HFFc6 (cell line): ENCODE measurements at regions not wholly inside any gene's neighbourhood (a gene's known extent, or its start where the extent isn't known, plus 50 kb on each side); places are given as distances from the start of the nearest gene placed in this dataset.
"Not testable (repeated sequence)": the region's sequence is repeated elsewhere in the genome, so short reads cannot be mapped to it uniquely, and the experiment has no call there.

ENCODE experiments used
- DNase-seq: peaks from one replicate; pipeline ENCODE4 v3.0.0-alpha.2; 2018
- H3K27ac Mint-ChIP-seq: 2 replicates; pipeline ENCODE4 v1.8.0; 2020; ENCODE audit warnings: mild to moderate bottlenecking, mixed read lengths
- H3K27me3 Mint-ChIP-seq: 2 replicates; pipeline ENCODE4 v1.8.0; 2021; ENCODE audit warnings: mild to moderate bottlenecking, moderate library complexity, mixed read lengths; ENCODE audit not compliant: insufficient read depth
- H3K36me3 Mint-ChIP-seq: 2 replicates; pipeline ENCODE4 v1.8.0; 2021; ENCODE audit warnings: low read depth, mixed read lengths
- H3K4me1 Mint-ChIP-seq: 2 replicates; pipeline ENCODE4 v1.8.0; 2020; ENCODE audit warnings: low read depth, mixed read lengths
- H3K4me3 Mint-ChIP-seq: 2 replicates; pipeline ENCODE4 v1.8.0; 2020; ENCODE audit warnings: mild to moderate bottlenecking, moderate library complexity, mixed read lengths
- H3K9me3 Mint-ChIP-seq: 2 replicates; pipeline ENCODE4 v1.8.0; 2020; ENCODE audit warnings: mild to moderate bottlenecking, mixed read lengths
- CTCF ChIP-seq: fragments of 200-600 bp; sonication (generic); IDR thresholded peaks from 2 replicates; pipeline ENCODE4 v1.5.0; 2021; ENCODE audit warnings: antibody characterized with exemption, mild to moderate bottlenecking

DNA sequence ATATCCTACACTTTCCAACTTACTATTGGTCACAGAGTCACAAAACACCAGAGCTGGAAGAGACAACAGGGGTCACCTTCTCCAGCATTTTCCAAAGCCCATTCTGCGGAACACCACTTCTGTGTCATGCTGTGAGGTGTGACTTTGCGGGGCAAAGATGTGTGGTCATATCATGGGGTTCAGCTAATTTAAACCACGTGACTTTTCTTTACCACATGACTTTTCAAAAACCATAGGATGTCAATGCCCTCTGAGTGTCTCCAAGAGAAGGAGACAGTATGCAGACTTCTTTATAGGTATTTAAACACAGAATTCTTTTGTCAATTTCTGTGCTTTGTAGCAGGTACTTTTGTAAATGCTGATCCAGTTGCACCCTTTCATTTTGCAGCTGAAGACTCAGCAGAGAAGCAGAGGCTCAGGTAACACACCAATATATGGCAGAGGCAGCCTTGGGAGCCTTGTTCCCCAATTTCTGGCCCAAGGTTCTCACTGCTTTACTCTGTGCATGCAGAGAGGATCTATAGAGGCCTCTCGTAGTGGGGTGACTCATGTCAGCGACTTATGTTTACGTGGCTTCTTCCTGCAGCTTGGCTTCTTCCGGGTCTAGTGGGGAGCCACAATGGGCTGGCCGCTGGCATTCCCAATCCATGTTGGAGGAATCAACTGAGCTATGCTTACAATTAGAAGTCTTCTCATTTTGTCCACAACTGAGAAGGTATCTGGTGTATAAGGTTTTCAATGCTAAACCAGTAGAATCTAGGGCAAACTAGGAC is 104.0 kb upstream of the RHOBTB1 start:
- no peaks in the 10 kb centered on the region for H3K9me3 Mint-ChIP-seq
- peaks cover 19% of the 10 kb centered on the region for H3K27me3 Mint-ChIP-seq
- H3K4me1 Mint-ChIP-seq = no peaks in the 10 kb centered on the region
- no peak overlapping the region for H3K27ac Mint-ChIP-seq
- H3K36me3 Mint-ChIP-seq = no peaks in the 10 kb centered on the region
- TF ChIP-seq CTCF = no peak
- no peak overlapping the region for H3K4me3 Mint-ChIP-seq
- DNase-seq = no peak

- TF ChIP-seq CTCF = no peak
- H3K9me3 Mint-ChIP-seq = no peaks in the 10 kb centered on the region
- no peak overlapping the region for H3K27ac Mint-ChIP-seq
- no peak for DNase-seq
- no peaks in the 10 kb centered on the region for H3K4me1 Mint-ChIP-seq
- peaks cover 19% of the 10 kb centered on the region for H3K27me3 Mint-ChIP-seq
- no peak overlapping the region for H3K4me3 Mint-ChIP-seq
- no peaks in the 10 kb centered on the region for H3K36me3 Mint-ChIP-seq
These were observed 103.1 kb upstream of the RHOBTB1 start for GRCh38 chr10:61047081-61047480.

- H3K27me3 Mint-ChIP-seq = peaks cover 19% of the 10 kb centered on the region
- not testable (repeated sequence) for H3K4me1 Mint-ChIP-seq, H3K36me3 Mint-ChIP-seq, DNase-seq, H3K9me3 Mint-ChIP-seq, H3K27ac Mint-ChIP-seq, H3K4me3 Mint-ChIP-seq
These were observed 101.5 kb upstream of the RHOBTB1 start for GRCh38 chr10:61045480-61045879.

GRCh38 chr10:61042533-61042932 is 98.5 kb upstream of the RHOBTB1 start:
- no peak overlapping the region for H3K4me3 Mint-ChIP-seq
- no peak for DNase-seq
- peaks cover 16% of the 10 kb centered on the region for H3K27me3 Mint-ChIP-seq
- peaks cover 4% of the 10 kb centered on the region; the same call in 1 of the 2 replicates for H3K9me3 Mint-ChIP-seq
- no peaks in the 10 kb centered on the region for H3K4me1 Mint-ChIP-seq
- H3K36me3 Mint-ChIP-seq = no peaks in the 10 kb centered on the region
- no peak for TF ChIP-seq CTCF
- H3K27ac Mint-ChIP-seq = no peak overlapping the region

DNA sequence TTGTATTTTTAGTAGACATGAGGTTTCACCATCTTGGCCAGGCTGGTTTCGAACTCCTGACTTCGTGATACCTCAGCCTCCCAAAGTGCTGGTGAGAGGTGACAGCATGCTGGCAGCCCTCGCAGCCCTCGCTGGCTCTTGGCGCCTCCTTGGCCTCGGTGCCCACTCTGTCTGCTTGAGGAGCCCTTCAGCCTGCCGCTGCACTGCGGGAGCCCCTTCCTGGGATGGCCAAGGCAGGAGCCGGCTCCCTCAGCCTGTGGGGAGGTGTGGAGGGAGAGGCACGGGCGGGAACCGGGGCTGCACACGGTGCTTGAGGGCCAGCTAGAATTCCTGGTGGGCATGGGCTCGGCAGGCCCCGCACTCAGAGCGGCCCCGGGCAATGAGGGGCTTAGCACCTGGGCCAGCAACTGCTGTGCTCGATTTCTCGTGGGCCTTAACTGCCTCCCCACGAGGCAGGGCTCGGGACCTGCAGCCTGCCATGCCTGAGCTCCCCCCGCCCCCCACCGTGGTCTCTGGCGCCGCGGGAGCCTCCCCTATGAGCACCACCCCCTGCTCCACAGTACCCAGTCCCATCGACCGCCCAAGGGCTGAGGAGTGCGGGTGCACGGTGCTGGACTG is 96.5 kb upstream of the RHOBTB1 start:
- peaks cover 4% of the 10 kb centered on the region; the same call in 1 of the 2 replicates for H3K9me3 Mint-ChIP-seq
- no peak for TF ChIP-seq CTCF
- no peak overlapping the region for H3K4me3 Mint-ChIP-seq
- no peak overlapping the region for H3K27ac Mint-ChIP-seq
- no peaks in the 10 kb centered on the region for H3K36me3 Mint-ChIP-seq
- peaks cover 14% of the 10 kb centered on the region for H3K27me3 Mint-ChIP-seq
- no peaks in the 10 kb centered on the region for H3K4me1 Mint-ChIP-seq
- no peak for DNase-seq

- Mint-ChIP-seq H3K27me3 (peaks cover 11% of the 10 kb centered on the region), H3K36me3 (no peaks in the 10 kb centered on the region), H3K27ac (no peak overlapping the region), H3K4me3 (no peak overlapping the region), H3K4me1 (no peaks in the 10 kb centered on the region), H3K9me3 (peaks cover 4% of the 10 kb centered on the region; the same call in 1 of the 2 replicates)
- DNase-seq = no peak
- TF ChIP-seq CTCF = no peak
These were observed 95.9 kb upstream of the RHOBTB1 start for GRCh38 chr10:61039868-61040267.

GRCh38 chr10:61037261-61037830 is 93.4 kb upstream of the RHOBTB1 start:
- H3K9me3 Mint-ChIP-seq, H3K4me3 Mint-ChIP-seq, H3K36me3 Mint-ChIP-seq, DNase-seq, H3K4me1 Mint-ChIP-seq, H3K27ac Mint-ChIP-seq: not testable (repeated sequence)
- H3K27me3 Mint-ChIP-seq = peaks cover 12% of the 10 kb centered on the region

DNA sequence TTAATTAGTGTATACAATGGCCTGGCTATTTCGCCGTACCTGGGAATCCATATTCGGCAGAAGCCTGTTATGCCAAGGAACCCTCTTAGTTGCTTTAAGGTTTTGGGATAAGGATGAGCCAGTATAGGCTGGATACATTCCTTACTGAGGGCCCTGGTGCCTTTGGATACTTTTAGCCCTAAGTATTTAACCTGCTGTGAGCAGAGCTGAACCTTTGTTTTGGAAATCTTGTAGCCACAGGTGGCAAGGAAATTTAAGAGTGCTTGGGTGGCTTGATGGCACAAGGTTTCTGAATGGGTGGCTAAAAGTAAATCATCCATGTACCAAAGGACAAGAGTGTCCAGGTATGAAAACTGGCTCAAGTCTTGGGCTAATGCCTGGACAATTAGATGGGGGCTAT is 92.2 kb upstream of the RHOBTB1 start:
- H3K27ac Mint-ChIP-seq, H3K9me3 Mint-ChIP-seq, H3K4me3 Mint-ChIP-seq, DNase-seq, H3K4me1 Mint-ChIP-seq, H3K36me3 Mint-ChIP-seq: not testable (repeated sequence)
- H3K27me3 Mint-ChIP-seq = peaks cover 12% of the 10 kb centered on the region
